Stimulated activated CD4-positive, alpha-beta T cell treated with anti-CD3 and anti-CD28 coated beads, Interleukin-2, amount 100 ng/mL, for 24 hours (primary cell): ENCODE measurements at regions not wholly inside any gene's neighbourhood (a gene's known extent, or its start where the extent isn't known, plus 50 kb on each side); places are given as distances from the start of the nearest gene placed in this dataset.

Experiments used
- DNase-seq, 2 donors: peaks; one replicate each; pipeline ENCODE4 v3.0.0-alpha.2; 2020

DNA sequence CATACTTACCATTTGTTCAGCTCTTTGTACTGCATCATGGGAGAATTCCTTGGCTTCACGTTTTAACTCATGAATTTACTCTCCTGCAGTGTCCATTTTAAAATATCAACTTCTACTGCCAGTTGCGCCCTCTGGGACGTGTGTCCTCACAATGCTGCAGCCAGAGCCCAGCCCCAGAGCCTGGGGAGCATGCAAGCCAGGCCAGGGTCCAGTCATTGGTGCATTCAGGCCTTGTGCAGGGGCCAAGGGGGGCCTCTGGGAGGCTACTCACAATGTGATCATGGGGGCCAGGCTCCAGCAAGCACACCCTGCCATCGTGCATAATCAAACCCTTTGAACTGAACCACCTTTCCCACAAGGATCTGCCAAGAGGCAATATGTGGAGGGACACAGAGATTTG lies 105.6 kb upstream of the CCDC112 start:
- no peak for DNase-seq

DNA sequence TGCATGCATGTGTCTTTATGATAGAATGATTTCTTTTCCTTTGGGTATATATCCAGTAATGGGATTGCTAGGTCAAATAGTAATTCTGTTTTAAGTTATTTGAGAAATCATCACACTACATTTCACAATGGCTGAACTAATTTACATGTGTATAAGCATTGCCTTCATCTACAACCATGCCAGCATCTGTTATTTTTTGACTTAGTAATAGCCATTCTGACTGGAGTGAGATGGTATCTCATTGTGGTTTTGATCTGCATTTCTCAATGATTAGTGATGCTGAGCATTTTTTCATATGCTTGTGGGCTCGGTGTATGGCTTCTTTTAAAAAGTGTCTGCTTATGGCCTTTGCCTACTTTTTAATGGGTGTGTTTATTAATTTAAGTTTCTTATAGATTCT lies 102.3 kb upstream of the CCDC112 start:
- DNase-seq: no peak

DNA sequence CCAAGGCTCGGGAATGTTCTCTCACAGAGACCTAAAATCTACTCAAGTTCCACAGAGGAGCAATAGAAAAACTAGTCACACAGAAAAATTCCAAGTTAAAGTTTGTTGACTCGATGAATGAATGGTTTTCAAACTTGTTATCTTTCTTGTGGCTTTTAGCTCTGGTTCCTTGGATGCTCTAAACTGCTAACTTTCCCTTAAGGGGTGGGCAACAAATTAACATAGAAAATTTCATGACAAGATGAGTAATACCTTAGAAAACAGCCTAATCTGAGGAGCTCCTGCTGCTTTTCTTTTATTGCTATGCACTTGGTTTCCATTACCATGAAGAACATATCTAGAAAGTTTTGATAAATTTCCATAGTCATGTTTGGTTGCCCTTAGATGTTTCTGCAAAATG lies 100.2 kb upstream of the CCDC112 start:
- no peak for DNase-seq

DNA sequence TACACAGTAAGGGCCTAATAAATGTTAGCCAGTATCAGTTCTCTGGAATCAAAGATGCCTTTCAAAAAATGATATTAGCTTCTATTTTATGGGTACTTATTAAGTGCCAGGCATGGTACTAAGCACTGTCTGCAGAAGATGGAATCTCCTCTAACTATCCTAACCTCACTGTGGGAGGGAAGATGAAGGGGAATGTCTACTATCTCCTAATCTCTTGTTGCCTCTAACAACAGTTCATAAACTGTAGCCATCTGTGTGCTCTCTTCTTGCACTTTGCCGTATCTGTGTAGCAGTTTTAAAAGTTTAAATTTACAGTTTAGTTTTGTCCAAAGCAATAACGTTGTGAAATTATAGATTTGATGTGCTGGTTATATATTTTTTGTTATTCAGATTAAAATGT lies 99.6 kb upstream of the CCDC112 start:
- no peak for DNase-seq

DNA sequence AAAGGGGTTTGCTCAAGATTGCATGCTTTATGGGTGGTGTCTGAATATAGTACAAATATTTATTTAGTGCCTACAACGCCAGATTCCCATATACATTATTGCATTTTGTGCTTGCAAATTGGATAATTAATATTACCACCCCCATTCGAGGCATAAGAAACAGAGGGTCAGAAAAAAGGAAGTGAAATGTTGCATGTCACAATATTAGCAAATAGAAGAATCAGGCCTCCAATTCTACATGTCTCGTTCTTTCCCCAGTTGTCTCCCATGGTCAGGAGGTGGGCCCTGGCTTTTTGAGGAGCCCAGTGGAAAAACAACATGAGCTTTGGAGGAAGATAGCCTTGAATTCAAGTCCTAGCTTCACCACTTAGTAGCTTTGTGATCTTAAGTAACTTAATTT lies 98.1 kb upstream of the CCDC112 start:
- no peak for DNase-seq

DNA sequence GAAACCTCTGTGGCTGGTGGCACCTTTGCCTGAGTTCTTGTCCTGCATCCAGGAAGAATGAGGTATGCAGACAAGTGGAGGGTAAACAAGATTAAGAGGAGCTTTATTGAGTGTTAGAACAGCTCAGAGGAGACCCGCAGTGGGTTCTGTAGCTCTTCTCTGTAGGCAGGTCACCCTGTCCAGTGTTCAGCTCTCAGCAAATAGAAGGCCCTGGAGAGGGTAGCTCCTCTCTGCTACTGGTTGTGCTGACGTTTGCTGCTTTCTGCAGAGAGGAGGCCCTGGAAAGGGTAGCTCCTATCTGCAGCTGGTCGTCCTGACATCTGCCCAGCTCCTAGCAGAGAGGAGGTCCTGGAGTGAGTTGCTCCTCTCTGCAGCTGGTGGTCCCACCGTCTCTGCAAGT lies 96.8 kb upstream of the CCDC112 start:
- DNase-seq: no peak

DNA sequence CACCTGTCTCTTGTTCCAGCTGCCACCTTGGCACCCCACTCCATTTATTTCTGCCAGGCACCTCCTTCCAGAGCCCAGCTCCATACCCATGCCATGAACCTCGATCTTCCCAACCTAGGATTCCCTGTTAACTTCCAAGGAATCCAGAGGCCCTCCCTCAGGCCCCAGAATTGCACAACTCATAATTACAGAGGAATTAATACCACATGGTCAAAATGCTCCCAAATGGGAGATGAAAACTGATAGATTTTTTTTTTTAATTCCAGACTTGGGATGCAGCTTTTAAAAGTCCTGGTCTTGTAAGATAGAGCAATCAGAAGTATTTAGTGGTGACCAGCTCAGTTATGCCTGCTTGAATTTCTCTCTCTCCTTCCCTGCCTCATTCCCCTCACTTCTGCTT lies 96.2 kb upstream of the CCDC112 start:
- DNase-seq: no peak

DNA sequence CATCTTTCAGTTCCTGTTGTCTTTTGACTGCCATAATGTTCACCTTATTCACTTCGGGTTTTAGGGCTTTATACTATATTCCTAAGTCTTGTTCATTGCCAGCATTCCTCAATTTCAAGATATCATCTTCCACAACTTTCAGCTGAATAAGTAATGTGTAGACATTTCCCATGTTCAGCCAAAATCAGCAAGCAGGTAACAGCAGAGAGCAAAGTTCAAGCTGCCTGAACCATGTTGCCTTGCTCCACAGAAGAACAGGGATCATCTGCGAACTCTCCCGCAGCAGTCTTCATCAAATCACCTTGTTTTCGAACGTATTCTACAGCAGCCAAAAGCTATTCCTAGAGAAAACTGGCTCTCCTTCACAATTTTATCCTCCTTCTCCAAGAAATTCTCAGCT lies 95.3 kb upstream of the CCDC112 start:
- no peak for DNase-seq

DNA sequence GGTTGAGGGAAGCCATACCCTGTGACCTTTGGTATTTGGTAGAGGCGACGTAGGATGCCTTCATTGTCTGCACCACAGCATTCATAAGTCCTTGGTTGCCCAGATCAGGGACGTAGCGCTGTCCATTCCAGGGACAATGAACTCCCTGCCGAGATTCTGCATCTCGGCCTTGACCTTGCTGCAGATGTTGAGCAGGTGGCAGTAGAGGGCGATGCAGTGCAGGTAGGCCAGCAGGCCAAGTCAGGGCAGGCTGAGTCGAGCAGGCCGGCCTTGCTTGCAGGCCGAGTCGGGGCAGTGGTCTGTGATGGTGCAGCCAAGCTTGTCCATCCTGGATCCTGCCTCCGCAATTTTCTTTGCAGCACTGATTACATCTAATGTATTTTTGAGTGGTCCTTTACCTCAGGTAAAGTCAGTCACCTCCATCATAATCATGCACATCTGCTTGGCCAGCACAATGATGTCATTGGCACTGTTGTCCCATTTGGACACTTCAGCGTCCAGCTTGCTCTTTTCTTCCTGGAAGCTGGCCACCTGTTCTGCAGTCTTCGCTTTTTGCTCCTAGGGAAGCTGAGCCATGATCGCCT lies 93.4 kb upstream of the CCDC112 start:
- DNase-seq: peak in 1 of 2 donors; percentile 19

DNA sequence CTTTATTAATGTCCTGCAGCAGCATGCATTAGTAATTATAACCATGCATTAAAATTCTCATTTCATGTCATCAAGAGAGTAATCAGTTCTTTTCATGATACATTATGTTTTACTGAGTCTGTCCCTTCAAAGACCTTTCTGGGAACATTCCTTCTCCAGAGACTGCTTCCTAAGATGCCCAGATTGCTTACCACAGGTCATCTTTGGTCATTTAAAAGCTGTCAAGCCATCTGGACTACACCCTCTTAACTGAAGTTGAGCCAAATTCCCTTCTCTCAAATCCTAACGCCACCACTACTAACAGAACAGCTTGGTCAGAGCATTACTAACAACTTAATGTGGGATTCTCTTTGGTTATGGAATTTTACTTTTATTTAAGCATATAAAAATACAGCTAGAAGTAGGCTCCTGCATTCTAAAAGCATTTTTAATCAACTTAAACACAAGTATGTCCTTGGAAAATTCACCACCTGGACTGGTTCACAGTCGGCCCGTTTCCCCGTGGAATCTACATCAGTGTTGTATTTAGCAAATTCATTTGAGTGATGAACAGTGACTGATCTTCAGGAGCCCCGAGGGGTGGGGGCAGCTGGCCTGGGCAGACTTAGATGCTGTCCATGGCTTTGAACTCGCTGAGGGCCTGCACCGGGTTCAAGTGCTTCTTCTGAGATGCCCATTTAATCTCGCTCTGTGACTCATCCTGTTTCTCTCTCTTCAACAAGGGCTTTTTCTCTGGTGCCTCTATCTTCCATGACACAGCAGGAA lies 92.8 kb upstream of the CCDC112 start:
- DNase-seq: no peak

DNA sequence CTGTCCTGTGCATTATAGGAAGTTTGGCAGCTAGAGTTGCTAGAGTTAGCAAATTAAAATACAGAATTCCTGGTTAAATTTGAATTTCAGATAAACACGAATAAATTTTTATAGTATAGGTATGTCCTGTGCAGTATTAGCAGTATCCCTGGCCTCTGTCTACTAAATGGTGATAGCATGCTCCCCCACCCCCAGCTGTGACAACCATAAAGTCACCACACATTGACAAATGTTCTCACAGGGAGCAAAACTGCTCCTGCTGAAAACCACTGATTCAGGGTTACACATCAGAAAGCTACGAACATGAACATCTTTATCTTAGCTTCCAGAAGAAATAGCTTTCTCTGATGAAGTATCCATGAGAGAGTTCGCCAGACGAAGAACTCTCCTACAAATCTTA lies 91.8 kb upstream of the CCDC112 start:
- no peak for DNase-seq

DNA sequence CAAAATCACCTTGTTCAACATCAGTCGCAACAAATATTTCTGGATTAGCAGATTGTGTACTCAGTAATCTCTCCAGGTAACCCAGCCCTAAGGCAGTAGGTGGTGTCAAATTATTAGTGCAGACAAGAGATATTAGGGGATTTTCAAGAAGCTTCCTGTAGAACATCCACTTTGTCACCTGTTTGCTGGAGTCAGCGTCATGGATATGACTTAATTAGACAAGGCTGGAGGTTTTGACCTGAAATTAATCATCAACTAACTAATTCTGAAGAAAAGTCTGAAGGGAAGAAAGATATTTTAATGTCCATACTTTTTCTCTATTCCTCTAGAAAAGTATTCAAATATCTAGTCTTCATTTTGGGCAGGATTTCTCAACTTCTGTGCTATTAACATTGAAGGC lies 91.4 kb upstream of the CCDC112 start:
- DNase-seq: no peak

DNA sequence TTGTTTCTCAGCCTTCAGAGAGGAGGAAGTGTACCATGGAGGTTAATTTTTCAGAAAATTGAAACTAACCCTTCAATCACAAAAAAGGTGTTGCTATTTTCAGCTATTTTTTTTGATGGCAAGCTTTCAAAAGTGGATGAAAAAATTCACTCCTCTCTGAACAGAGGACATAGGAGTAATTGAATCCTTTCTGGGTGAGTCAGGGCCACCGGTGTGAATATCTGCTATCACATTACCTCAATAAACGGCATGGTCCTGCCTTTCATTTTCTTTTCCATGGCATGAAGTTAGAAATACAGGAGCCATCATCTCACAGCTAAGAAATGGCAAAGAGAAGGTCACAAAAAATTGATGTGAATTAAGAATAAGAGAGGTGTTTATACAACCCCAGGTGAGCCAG lies 90.2 kb upstream of the CCDC112 start:
- no peak for DNase-seq

DNA sequence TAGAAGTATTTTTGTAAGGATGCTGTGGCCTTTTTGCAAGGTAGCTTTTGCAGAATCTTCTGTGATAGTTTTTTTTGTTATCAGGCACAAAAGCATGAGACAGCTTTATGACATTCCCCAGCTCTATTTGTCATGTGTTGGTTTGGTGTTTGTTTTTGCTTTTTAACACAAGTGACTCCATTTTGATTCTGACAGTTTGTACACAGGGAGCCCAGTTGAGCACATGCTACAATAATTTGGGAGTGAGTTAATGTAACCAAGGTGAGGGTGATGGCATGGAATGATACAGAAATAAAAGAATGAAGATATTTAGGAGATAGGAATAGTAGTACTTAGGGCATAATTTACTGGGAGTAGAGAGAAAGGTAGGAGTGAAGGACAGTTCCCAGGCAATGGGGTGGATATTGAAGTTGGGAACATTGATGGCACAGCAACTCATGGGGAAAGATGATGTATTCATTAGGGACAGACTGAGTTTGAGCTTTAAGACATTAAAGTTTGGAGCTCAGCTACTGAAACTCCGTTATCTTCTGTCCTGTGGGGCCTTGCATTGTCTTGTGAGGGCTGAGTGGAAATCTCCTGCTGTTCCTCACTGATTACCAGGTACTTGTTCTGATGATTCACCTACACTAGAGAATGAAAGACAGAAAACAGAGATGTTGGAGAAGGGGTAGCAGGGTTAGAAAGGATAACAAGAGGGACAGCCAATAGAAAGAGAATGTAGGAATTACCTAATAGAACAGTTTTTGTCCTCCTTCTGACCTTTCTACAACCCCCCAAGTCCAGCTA lies 88.3 kb upstream of the CCDC112 start:
- no peak for DNase-seq

DNA sequence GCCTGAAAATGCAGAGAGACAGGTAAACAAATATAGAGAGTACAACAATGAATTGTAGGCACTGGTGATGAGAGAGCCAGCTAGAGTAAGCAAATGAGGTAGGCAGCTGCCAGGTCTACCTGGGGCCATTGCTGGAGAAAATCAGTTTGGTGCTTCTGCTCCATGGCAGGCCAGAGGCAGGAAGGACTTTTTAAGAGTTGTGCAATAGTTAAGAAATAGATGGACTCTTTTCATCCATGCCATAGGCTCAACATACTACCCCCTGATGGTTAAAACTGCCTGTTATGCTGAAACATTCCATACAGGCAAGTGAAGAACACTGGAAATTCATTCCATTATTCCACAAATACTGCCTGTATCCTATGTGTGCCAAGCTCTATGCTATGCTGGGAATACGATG lies 86.5 kb upstream of the CCDC112 start:
- no peak for DNase-seq

DNA sequence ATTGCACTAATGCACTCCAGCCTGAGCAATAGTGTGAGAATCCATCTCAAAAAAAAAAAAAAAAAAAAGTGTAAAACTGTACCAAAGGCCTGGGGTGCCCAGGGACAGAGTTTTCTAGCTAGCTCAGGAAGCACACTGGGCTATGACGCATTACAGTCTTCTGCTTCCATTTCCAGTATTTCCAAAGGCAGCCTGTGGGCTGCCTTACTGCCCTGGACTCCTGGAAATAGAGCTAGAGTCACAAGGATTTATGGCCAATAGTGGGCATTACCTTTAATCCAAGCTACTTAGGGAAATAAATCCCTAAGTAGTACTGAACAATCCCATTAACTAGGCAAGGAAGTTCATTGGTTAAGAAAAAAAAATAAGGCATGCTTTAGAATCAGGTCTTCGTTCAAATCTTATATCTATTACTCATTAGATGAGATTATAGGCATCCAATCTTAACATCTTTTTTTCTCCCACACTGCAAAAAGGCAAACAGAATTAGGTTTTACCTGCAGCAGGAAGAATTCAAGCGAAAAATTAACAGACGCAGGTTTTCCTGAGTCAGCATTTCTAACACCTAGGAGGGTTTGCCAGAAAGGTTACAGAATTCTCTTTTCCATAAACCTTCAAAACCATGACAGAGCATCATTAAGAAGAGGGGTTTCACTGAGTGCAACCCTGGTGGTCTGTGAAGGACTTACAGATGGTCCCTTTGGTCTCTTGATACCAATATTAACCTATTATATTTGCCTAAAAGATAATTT lies 85.6 kb upstream of the CCDC112 start:
- no peak for DNase-seq

DNA sequence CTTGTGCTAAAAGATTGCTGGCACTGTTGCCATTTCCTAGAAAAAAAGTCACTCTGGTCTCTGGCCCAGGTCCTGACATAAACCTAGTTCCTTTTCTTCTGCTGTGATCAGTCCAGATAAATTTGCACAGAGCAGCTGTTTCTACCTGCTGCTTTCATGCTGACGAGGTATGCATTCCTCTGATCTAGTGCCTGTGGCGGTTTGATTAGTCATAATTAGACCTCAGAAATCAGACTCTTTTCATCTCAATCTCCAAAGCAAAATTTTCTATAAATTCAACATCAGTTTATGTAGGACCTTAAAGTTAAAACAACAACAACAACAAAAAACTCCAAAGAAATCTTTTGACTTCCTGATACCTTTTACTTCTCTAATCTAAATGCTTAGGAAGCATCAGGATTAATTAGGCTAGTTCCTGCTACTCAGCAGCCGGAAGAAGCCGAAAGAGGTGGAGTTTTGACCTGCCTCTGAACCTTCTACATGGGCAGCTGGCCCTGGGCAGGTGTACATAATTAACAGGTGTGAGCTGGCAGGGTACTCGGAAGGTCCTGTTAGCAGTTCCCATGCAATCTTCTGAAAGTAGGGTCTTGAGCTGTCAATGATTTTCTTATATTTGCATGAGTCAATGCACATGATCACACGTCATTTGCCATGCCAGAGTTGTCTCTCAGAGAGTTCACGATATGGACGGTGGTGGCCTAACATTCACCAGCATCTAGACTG lies 83.3 kb upstream of the CCDC112 start:
- no peak for DNase-seq

DNA sequence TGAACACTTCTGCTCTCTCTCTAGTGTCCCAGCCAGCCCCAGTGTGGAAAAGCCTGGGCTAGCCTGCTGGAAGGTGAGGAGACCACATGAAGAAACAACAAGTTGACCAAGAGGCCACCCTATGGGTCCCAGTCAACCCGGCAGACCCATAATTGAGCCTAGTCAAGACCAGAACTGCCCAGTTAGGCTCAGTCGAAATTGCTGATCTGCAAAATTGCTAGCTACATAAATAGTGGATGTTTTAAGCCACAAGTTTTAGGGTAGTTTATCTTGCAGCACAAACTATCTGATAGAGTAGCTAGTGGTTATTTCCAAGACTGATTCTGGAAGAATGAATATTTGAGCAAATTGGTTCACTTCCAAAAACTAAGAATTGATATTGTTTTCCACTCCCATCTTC lies 82.3 kb upstream of the CCDC112 start:
- no peak for DNase-seq

DNA sequence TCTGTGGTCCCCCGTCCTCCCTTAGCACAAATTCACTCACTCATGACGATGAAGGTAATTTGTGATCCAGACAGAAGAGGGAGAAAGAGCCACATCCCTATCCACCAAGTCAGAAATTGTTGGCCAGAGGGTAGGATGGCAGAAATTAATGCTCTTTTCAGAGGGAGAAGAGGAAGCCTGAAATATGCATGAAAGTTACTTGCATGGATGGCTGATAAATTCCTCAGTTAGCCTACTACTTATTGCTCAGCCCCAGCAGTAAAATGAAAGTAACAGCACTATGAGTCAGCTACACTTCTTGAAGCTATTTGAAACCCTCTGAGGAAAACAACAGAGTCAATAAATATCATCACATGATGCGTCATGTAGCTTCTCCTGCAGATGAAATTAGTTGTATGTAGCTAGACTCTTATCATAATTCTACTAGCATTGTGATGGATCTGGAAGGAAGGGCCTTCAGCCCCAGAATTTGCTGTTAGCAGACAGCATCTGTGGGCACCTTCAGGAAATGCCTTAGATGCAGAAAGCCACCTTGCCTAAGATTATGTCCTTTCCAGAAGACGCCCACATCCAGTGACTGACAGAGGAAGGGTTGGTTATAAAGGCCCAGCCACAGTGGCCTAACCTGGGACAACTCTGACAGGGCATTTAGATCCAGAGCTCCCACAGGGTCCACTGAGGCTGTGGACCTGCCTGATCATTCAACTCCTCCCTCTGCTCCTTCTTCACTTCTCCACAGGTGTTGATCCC lies 81.2 kb upstream of the CCDC112 start:
- no peak for DNase-seq

DNA sequence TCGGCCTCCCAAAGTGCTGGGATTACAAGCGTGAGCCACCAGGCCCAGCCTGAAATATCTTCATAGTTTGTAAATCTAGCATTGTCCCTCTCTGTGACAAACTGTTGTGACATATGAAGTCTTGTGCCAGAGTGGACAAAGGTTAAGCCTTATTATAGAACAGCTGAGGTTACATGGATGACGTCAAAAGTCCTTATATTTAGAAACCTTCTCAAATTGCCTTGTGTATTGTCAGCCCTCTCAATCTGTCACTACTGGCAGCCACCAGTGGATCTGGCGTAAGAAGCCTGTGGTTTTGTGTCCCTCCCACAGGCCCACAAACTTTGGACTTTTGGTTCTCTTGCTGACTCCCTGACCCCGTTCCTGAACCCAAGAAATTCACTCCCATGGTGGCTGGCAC lies 79.4 kb upstream of the CCDC112 start:
- DNase-seq: no peak

DNA sequence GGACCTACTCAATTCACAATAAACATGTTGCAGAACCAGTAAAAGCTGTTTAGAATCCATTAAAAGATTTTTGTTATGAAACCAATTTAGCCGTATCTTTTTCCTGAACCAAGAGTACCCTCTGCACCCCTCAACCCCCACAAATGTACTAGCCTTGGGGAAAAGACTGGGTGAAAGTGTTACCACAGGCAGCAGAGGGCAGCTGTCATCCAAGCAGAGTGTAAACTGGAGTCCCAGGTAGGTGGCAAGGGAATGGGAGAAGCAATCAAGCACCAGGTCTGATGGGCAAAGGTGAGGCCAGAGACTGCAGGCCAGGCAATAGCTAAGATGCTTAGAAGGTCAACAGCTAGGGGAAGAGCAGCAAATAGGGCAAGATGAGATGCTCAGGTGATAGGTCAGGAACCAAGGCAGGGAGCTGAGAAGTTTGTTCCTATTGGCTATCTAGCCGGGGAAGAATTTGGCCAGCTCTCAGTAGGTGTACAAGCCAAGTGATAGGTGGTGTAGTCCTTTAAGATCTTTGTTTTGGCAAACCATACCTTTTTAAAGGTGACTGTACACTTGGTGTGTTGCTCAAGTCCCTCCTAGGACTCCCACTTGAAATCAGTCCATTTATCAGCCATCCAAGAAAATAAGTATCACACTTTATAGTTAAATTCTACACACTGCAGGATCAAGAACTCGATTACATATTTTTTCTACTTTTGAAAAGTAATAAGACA lies 77.8 kb upstream of the CCDC112 start:
- no peak for DNase-seq
